OCI-LY7 (cell line): ENCODE measurements at regions not wholly inside any gene's neighbourhood (a gene's known extent, or its start where the extent isn't known, plus 50 kb on each side); places are given as distances from the start of the nearest gene placed in this dataset.

Source experiments
- CTCF ChIP-seq: fragments of 200-600 bp; sonication (generic); conservative IDR thresholded peaks from 2 replicates; pipeline ENCODE4 v1.5.1; 2014; ENCODE audit warnings: mild to moderate bottlenecking, antibody characterized with exemption, low read length, moderate library complexity, mixed read lengths
- EZH2phosphoT487 ChIP-seq: fragments of 200-600 bp; sonication (generic); IDR thresholded peaks from 2 replicates; pipeline ENCODE4 v1.6.1; 2018; ENCODE audit warnings: low read depth, borderline replicate concordance, mild to moderate bottlenecking, mixed run types, antibody characterized with exemption, low read length, moderate library complexity, mixed read lengths

GRCh38 chr4:133812236-133812635, 389.4 kb downstream of the PABPC4L start:
- TF ChIP-seq CTCF: no peak
- TF ChIP-seq EZH2phosphoT487: no peak
